ENCODE measurements at regions not wholly inside any gene's neighbourhood (a gene's known extent, or its start where the extent isn't known, plus 50 kb on each side); places are given as distances from the start of the nearest gene placed in this dataset.

DNA sequence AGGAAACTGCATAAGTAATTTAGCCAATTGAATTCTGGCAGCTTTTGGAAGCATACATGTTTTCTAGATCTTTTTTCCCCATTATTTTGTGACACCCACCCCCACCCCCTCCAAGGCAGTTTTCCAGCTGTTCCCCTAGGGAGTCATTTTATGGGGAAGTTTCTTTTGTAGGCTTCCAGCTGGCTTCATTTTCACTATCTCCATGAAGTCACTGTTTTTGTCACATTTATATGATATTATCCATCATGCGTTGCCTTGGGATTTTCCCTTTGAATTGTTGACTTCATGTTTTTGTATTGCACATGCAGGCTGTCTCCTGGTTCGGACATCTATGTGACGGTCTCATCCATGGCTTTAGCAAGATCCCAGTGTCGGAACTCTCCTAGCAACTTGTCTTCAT lies 233.6 kb upstream of the RGS6 start:
- BruUV-seq (replicated peaks), result no TSS peak
- H3K9me3 ChIP-seq (replicated peaks; ENCODE audit: control insufficient read depth, insufficient read depth, low read length), result no peaks in the 10 kb centered on the region
- no peaks in the 10 kb centered on the region for H3K9me1 ChIP-seq (replicated peaks; ENCODE audit: control insufficient read depth, extremely low read depth, insufficient read depth, low read length)
- ChIA-PET POLR2A (no interaction called here), CTCF (interaction anchor here (1.3 kb wide), 1 partner anchor 532 kb away, joined by 3 read pairs; no protein-coding TSS in a partner anchor)
- no peak overlapping the region for H3K9ac ChIP-seq (replicated peaks; ENCODE audit: extremely low read depth, insufficient read depth, low read length)
- TF ChIP-seq EZH2 (IDR thresholded peaks at IDR 0.05; ENCODE audit: borderline replicate concordance, low read depth, low read length, severe bottlenecking) (no peak), POLR2A (IDR thresholded peaks at IDR 0.05; ENCODE audit: low read depth, low read length) (no peak), MYC (IDR thresholded peaks at IDR 0.05; ENCODE audit: low read depth, low read length) (no peak), FOS (IDR thresholded peaks at IDR 0.05; ENCODE audit: borderline replicate concordance, insufficient read depth, low read length) (no peak), JUN (IDR thresholded peaks at IDR 0.05; ENCODE audit: borderline replicate concordance, insufficient read depth, insufficient read length, low read depth) (no peak), POLR2AphosphoS5 (IDR thresholded peaks at IDR 0.05; ENCODE audit: insufficient read depth, low read depth, low read length) (no peak), GATA2 (IDR thresholded peaks at IDR 0.05; ENCODE audit: insufficient read depth, insufficient read length, low read depth, low read length) (no peak)
- TF ChIP-seq, protein P1, sequence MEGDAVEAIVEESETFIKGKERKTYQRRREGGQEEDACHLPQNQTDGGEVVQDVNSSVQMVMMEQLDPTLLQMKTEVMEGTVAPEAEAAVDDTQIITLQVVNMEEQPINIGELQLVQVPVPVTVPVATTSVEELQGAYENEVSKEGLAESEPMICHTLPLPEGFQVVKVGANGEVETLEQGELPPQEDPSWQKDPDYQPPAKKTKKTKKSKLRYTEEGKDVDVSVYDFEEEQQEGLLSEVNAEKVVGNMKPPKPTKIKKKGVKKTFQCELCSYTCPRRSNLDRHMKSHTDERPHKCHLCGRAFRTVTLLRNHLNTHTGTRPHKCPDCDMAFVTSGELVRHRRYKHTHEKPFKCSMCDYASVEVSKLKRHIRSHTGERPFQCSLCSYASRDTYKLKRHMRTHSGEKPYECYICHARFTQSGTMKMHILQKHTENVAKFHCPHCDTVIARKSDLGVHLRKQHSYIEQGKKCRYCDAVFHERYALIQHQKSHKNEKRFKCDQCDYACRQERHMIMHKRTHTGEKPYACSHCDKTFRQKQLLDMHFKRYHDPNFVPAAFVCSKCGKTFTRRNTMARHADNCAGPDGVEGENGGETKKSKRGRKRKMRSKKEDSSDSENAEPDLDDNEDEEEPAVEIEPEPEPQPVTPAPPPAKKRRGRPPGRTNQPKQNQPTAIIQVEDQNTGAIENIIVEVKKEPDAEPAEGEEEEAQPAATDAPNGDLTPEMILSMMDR (IDR thresholded peaks at IDR 0.05; ENCODE audit: extremely low read depth in 1 of 2, insufficient read depth in 1 of 2, low read depth in 1 of 2, low read length in 2 of 2), result no peak
- TF ChIP-seq, protein P2, sequence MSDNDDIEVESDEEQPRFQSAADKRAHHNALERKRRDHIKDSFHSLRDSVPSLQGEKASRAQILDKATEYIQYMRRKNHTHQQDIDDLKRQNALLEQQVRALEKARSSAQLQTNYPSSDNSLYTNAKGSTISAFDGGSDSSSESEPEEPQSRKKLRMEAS (IDR thresholded peaks at IDR 0.05; ENCODE audit: insufficient read depth, insufficient read length), result no peak
- peaks cover 6% of the 10 kb centered on the region for H3K4me1 ChIP-seq (ENCODE audit: control insufficient read depth, extremely low read depth, insufficient read depth, low read length)
- intact Hi-C loops (cut with micrococcal nuclease), result no loop called here
- no peak for FAIRE-seq
- H3K4me3 ChIP-seq (replicated peaks in 1 of 3; ENCODE audit: insufficient read depth in 1 of 3, low read depth in 1 of 3, low read length in 3 of 3), result no peak overlapping the region
- H2AFZ ChIP-seq (ENCODE audit: low read depth, low read length), result no peak overlapping the region
- H3K27ac ChIP-seq (ENCODE audit: insufficient read depth, low read depth, low read length), result no peak overlapping the region
- no peak for DNase-seq (ENCODE audit: low read depth, low spot score)
- no peak overlapping the region for H3K4me2 ChIP-seq (ENCODE audit: insufficient read depth, low read length)
- H3K27me3 ChIP-seq (ENCODE audit: control insufficient read depth in 2 of 2, insufficient read depth in 2 of 2, low read length in 2 of 2), result no peaks in the 10 kb centered on the region
- H3K36me3 ChIP-seq (ENCODE audit: control insufficient read depth in 2 of 2, extremely low read depth in 1 of 2, insufficient read depth in 2 of 2, low read length in 2 of 2), result no peaks in the 10 kb centered on the region
- no peaks in the 10 kb centered on the region for H3K79me2 ChIP-seq (ENCODE audit: control insufficient read depth, insufficient read depth, low read length)
- no peaks in the 10 kb centered on the region for H4K20me1 ChIP-seq (replicated peaks; ENCODE audit: control insufficient read depth, extremely low read depth, insufficient read depth, low read length)
- dilution Hi-C loops (cut with MboI; ENCODE audit: extremely low pct_ligation_motif_present, low sequenced_read_pairs), result no loop called here
